ENCODE measurements at regions not wholly inside any gene's neighbourhood (a gene's known extent, or its start where the extent isn't known, plus 50 kb on each side); places are given as distances from the start of the nearest gene placed in this dataset.

GRCh38 chr4:106738121-106738520, 298.0 kb downstream of the DKK2 start:
- no peak overlapping the region for H3K27ac ChIP-seq (ENCODE audit: low read length)
- DNase-seq (ENCODE audit: low read depth, low spot score), result no peak
- ATAC-seq, result no peak
- intact Hi-C loops (cut with micrococcal nuclease; ENCODE audit: unreplicated experiment) (no loop called here), in situ Hi-C loops (cut with HindIII; ENCODE audit: low pct_unique_long_range_greater_than_20kb, low sequenced_read_pairs) (no loop called here)
- H3K9me3 ChIP-seq (ENCODE audit: control insufficient read depth, insufficient read depth, low read depth, low read length), result no peaks in the 10 kb centered on the region
- BruUV-seq (replicated peaks), result no TSS peak
- H3K4me1 ChIP-seq (ENCODE audit: control insufficient read depth, insufficient read depth, low read length), result no peaks in the 10 kb centered on the region
- H3K4me3 ChIP-seq (ENCODE audit: low read depth in 2 of 2, low read length in 2 of 2), result no peak overlapping the region
- ChIA-PET CTCF (no interaction called here), POLR2A (no interaction called here)
- TF ChIP-seq CTCF (IDR thresholded peaks at IDR 0.05) (no peak), SIN3A (IDR thresholded peaks at IDR 0.05; ENCODE audit: borderline replicate concordance, insufficient read depth, low read depth, low read length) (no peak), POLR2AphosphoS5 (IDR thresholded peaks at IDR 0.05; ENCODE audit: low read depth, low read length) (no peak), TCF7L2 (IDR thresholded peaks at IDR 0.05; ENCODE audit: low read depth, low read length) (no peak)
- TF ChIP-seq, protein P1, sequence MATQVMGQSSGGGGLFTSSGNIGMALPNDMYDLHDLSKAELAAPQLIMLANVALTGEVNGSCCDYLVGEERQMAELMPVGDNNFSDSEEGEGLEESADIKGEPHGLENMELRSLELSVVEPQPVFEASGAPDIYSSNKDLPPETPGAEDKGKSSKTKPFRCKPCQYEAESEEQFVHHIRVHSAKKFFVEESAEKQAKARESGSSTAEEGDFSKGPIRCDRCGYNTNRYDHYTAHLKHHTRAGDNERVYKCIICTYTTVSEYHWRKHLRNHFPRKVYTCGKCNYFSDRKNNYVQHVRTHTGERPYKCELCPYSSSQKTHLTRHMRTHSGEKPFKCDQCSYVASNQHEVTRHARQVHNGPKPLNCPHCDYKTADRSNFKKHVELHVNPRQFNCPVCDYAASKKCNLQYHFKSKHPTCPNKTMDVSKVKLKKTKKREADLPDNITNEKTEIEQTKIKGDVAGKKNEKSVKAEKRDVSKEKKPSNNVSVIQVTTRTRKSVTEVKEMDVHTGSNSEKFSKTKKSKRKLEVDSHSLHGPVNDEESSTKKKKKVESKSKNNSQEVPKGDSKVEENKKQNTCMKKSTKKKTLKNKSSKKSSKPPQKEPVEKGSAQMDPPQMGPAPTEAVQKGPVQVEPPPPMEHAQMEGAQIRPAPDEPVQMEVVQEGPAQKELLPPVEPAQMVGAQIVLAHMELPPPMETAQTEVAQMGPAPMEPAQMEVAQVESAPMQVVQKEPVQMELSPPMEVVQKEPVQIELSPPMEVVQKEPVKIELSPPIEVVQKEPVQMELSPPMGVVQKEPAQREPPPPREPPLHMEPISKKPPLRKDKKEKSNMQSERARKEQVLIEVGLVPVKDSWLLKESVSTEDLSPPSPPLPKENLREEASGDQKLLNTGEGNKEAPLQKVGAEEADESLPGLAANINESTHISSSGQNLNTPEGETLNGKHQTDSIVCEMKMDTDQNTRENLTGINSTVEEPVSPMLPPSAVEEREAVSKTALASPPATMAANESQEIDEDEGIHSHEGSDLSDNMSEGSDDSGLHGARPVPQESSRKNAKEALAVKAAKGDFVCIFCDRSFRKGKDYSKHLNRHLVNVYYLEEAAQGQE (IDR thresholded peaks at IDR 0.05; ENCODE audit: insufficient read depth in 1 of 2, low read depth in 2 of 2, low read length in 1 of 2), result no peak
- H3K27me3 ChIP-seq (ENCODE audit: control insufficient read depth, insufficient read depth, low read length), result no peaks in the 10 kb centered on the region
- H3K36me3 ChIP-seq (ENCODE audit: control insufficient read depth, insufficient read depth, low read length), result no peaks in the 10 kb centered on the region

DNA sequence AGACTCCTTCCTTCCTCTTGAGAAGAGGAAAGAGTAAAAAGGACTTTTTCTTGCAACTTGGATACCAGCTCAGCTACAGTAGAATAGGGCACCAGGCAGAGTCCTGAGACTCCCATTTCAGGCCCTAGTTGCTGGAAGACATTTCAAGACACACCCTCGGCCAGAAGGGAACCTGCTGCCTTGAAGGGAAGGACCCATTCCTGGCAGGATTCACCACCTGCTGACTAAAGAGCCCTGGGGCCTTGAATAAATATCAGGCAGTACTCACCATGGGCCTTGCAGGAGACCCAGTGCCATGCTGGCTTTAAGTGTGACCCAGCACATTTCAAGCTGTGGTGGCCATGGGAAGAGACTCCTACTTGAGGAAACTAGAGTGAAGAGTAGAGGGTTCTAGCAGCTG, 317.6 kb downstream of the DKK2 start:
- BruUV-seq (replicated peaks), result no TSS peak

More for the DNA sequence above, 317.6 kb downstream of the DKK2 start:
- in situ Hi-C loops (cut with HindIII; ENCODE audit: low pct_unique_long_range_greater_than_20kb, low sequenced_read_pairs), result no loop called here
- Histone ChIP-seq H3K4me3 (ENCODE audit: low read depth in 2 of 2, low read length in 2 of 2) (no peak overlapping the region), H3K27ac (ENCODE audit: low read length) (no peak overlapping the region), H3K4me1 (ENCODE audit: control insufficient read depth, insufficient read depth, low read length) (no peaks in the 10 kb centered on the region), H3K27me3 (ENCODE audit: control insufficient read depth, insufficient read depth, low read length) (no peaks in the 10 kb centered on the region), H3K9me3 (ENCODE audit: control insufficient read depth, insufficient read depth, low read depth, low read length) (no peaks in the 10 kb centered on the region), H3K36me3 (ENCODE audit: control insufficient read depth, insufficient read depth, low read length) (no peaks in the 10 kb centered on the region)
- intact Hi-C loops (cut with micrococcal nuclease; ENCODE audit: unreplicated experiment), result no loop called here
- TF ChIP-seq, protein P1 (IDR thresholded peaks at IDR 0.05; ENCODE audit: insufficient read depth in 1 of 2, low read depth in 2 of 2, low read length in 1 of 2), result no peak
- TF ChIP-seq TCF7L2 (IDR thresholded peaks at IDR 0.05; ENCODE audit: low read depth, low read length) (no peak), SIN3A (IDR thresholded peaks at IDR 0.05; ENCODE audit: borderline replicate concordance, insufficient read depth, low read depth, low read length) (no peak), CTCF (IDR thresholded peaks at IDR 0.05) (no peak), POLR2AphosphoS5 (IDR thresholded peaks at IDR 0.05; ENCODE audit: low read depth, low read length) (no peak)
- CTCF ChIA-PET, result no interaction called here
- DNase-seq (ENCODE audit: low read depth, low spot score) (no peak), ATAC-seq (no peak)
- POLR2A ChIA-PET, result no interaction called here

Data from Panc1 (cell line).